Colon (tissue), 2 donors: ENCODE measurements at regions not wholly inside any gene's neighbourhood (a gene's known extent, or its start where the extent isn't known, plus 50 kb on each side); places are given as distances from the start of the nearest gene placed in this dataset.
"Not testable (repeated sequence)": the region's sequence is repeated elsewhere in the genome, so short reads cannot be mapped to it uniquely, and the experiment has no call there.

Experiments
- FAIRE-seq: peaks from 2 replicates; lab custom pipeline; 2012; peaks lifted over from hg19 to GRCh38; lab: Jason Lieb, UNC
- donor health status: control.
- donor health status: control.

- no peak for FAIRE-seq
Observed at GRCh38 chr5:28398185-28398584, 1359.8 kb upstream of the CDH9 start.

- FAIRE-seq = no peak
Observed at GRCh38 chr5:28397502-28397941, 1359.1 kb upstream of the CDH9 start.

GRCh38 chr5:28391277-28391676, 1352.9 kb upstream of the CDH9 start:
- FAIRE-seq = no peak

- FAIRE-seq = no peak
Observed at GRCh38 chr5:28390341-28390740, 1352.0 kb upstream of the CDH9 start.

- not testable (repeated sequence) for FAIRE-seq
Observed at GRCh38 chr5:28389727-28390126, 1351.3 kb upstream of the CDH9 start.

GRCh38 chr5:28388428-28388827, 1350.0 kb upstream of the CDH9 start:
- no peak for FAIRE-seq

- FAIRE-seq = no peak
Observed at GRCh38 chr5:28386712-28387111, 1348.3 kb upstream of the CDH9 start.

GRCh38 chr5:28380167-28380566, 1341.8 kb upstream of the CDH9 start:
- FAIRE-seq = no peak

GRCh38 chr5:28374492-28374967, 1336.1 kb upstream of the CDH9 start:
- no peak for FAIRE-seq

GRCh38 chr5:28370896-28371295, 1332.5 kb upstream of the CDH9 start:
- FAIRE-seq = no peak

- no peak for FAIRE-seq
Observed at GRCh38 chr5:28369418-28369817, 1331.0 kb upstream of the CDH9 start.

GRCh38 chr5:28355831-28356230, 1317.4 kb upstream of the CDH9 start:
- no peak for FAIRE-seq

GRCh38 chr5:28346696-28347095, 1308.3 kb upstream of the CDH9 start:
- FAIRE-seq = no peak

- FAIRE-seq = no peak
Observed at GRCh38 chr5:28344836-28345433, 1306.5 kb upstream of the CDH9 start.

- no peak for FAIRE-seq
Observed at GRCh38 chr5:28329176-28329575, 1290.8 kb upstream of the CDH9 start.

GRCh38 chr5:28328681-28329080, 1290.3 kb upstream of the CDH9 start:
- no peak for FAIRE-seq

GRCh38 chr5:28324174-28324573, 1285.8 kb upstream of the CDH9 start:
- no peak for FAIRE-seq

- no peak for FAIRE-seq
Observed at GRCh38 chr5:28313953-28314352, 1275.6 kb upstream of the CDH9 start.

GRCh38 chr5:28313321-28313951, 1275.0 kb upstream of the CDH9 start:
- no peak for FAIRE-seq

- no peak for FAIRE-seq
Observed at GRCh38 chr5:28310696-28311095, 1272.3 kb upstream of the CDH9 start.

- FAIRE-seq = no peak
Observed at GRCh38 chr5:28305891-28306290, 1267.5 kb upstream of the CDH9 start.

- FAIRE-seq = no peak
Observed at GRCh38 chr5:28301712-28302111, 1263.3 kb upstream of the CDH9 start.

- FAIRE-seq = no peak
Observed at GRCh38 chr5:28296254-28297013, 1258.0 kb upstream of the CDH9 start.
